Activated B cell treated with CpG ODN at 0.5 μM for 24 hours (primary cell): ENCODE measurements at regions not wholly inside any gene's neighbourhood (a gene's known extent, or its start where the extent isn't known, plus 50 kb on each side); places are given as distances from the start of the nearest gene placed in this dataset.

ENCODE experiments used
- ATAC-seq: fragments of 200-7000 bp; cut with Tn5 transposase; one replicate; pipeline ENCODE4 v1.10.0; 2021; ENCODE audit warnings: low read depth, mild to moderate bottlenecking, moderate library complexity
- CTCF ChIA-PET: fragments of 350-600 bp; sonication (Branson Sonifier 250); formaldehyde crosslinking; loops from one replicate; lab custom pipeline; 2021; ENCODE audit warnings: antibody characterized with exemption; lab: Charles Lee
- POLR2A ChIA-PET: fragments of 350-600 bp; sonication (Branson Sonifier 250); formaldehyde crosslinking; loops from one replicate; lab custom pipeline; 2021; ENCODE audit warnings: antibody characterized with exemption; lab: Charles Lee
- DNase-seq: peaks from one replicate; pipeline ENCODE4 v3.0.0; 2022
- H3K27ac Mint-ChIP-seq: one replicate; pipeline ENCODE4 v1.8.0; 2020; ENCODE audit warnings: mixed read lengths
- H3K27me3 Mint-ChIP-seq: one replicate; pipeline ENCODE4 v1.8.0; 2021; ENCODE audit warnings: mixed read lengths
- H3K36me3 Mint-ChIP-seq: one replicate; pipeline ENCODE4 v1.8.0; 2021; ENCODE audit warnings: low read depth, mixed read lengths
- H3K4me1 Mint-ChIP-seq: one replicate; pipeline ENCODE4 v1.8.0; 2021; ENCODE audit warnings: mixed read lengths
- H3K4me3 Mint-ChIP-seq: one replicate; pipeline ENCODE4 v1.8.0; 2020; ENCODE audit warnings: mild to moderate bottlenecking, mixed read lengths
- H3K9me3 Mint-ChIP-seq: one replicate; pipeline ENCODE4 v1.8.0; 2020; ENCODE audit warnings: mixed read lengths
- intact Hi-C: fragments of 100-400 bp; cut with micrococcal nuclease; formaldehyde crosslinking; loops from one replicate; pipeline ENCODE4 v1.15.1; 2024
- TF ChIP-seq, protein P1 (sequence below): fragments of 200-600 bp; IDR thresholded peaks from one replicate; pipeline ENCODE4 v1.8.0; 2022; ENCODE audit warnings: antibody characterized with exemption, mild to moderate bottlenecking

DNA sequence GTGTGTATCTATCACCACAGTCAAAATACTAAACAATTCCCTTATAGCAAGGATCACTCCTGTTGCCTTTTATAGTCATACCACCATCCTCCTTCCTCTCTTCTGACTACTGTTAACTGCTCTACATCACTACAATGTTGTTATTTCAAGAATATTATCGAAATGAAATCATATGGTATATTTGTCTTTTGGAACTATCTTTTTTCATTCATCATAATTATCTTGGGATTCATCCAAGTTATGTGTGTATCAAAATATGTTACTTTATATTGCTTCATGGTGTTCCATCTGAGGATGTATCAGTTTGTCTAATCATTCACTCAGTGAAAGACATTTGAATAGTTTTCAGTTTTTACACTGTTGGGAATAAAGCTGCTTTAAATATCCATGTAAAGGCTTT lies 1423.0 kb upstream of the PIK3C3 start:
- ATAC-seq = no peak
- Mint-ChIP-seq H3K4me3 (no peak overlapping the region), H3K36me3 (no peaks in the 10 kb centered on the region), H3K27ac (no peak overlapping the region), H3K9me3 (peaks cover 6% of the 10 kb centered on the region), H3K4me1 (no peaks in the 10 kb centered on the region), H3K27me3 (no peaks in the 10 kb centered on the region)
- TF ChIP-seq, protein P1, sequence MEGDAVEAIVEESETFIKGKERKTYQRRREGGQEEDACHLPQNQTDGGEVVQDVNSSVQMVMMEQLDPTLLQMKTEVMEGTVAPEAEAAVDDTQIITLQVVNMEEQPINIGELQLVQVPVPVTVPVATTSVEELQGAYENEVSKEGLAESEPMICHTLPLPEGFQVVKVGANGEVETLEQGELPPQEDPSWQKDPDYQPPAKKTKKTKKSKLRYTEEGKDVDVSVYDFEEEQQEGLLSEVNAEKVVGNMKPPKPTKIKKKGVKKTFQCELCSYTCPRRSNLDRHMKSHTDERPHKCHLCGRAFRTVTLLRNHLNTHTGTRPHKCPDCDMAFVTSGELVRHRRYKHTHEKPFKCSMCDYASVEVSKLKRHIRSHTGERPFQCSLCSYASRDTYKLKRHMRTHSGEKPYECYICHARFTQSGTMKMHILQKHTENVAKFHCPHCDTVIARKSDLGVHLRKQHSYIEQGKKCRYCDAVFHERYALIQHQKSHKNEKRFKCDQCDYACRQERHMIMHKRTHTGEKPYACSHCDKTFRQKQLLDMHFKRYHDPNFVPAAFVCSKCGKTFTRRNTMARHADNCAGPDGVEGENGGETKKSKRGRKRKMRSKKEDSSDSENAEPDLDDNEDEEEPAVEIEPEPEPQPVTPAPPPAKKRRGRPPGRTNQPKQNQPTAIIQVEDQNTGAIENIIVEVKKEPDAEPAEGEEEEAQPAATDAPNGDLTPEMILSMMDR = no peak
- ChIA-PET POLR2A (no interaction called here), CTCF (no interaction called here)
- intact Hi-C loops = no loop called here
- DNase-seq = no peak

DNA sequence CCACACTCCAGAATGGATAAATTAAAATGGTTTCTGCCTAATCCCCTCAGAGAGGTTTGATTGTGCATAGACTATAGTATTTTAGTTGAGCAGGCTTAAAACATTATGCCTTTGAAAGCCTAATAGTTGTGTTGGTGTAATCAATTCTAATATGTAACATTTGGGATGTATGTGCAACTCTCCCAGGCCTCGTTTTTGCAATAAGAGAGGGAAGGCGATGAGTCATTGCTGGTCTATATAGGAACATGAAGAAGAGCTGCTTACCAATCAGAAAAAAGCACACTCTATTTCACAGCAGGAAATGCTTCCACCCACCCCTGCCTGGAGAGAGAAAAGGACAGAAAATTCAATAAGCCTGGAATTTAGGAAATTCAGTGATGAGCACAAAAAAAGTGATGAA lies 1424.0 kb upstream of the PIK3C3 start:
- TF ChIP-seq, protein P1 = no peak
- Mint-ChIP-seq H3K36me3 (no peaks in the 10 kb centered on the region), H3K9me3 (peaks cover 6% of the 10 kb centered on the region), H3K27me3 (no peaks in the 10 kb centered on the region), H3K27ac (no peak overlapping the region), H3K4me3 (no peak overlapping the region), H3K4me1 (no peaks in the 10 kb centered on the region)
- ChIA-PET CTCF (no interaction called here), POLR2A (no interaction called here)
- no peak for ATAC-seq
- DNase-seq = no peak
- intact Hi-C loops = no loop called here

DNA sequence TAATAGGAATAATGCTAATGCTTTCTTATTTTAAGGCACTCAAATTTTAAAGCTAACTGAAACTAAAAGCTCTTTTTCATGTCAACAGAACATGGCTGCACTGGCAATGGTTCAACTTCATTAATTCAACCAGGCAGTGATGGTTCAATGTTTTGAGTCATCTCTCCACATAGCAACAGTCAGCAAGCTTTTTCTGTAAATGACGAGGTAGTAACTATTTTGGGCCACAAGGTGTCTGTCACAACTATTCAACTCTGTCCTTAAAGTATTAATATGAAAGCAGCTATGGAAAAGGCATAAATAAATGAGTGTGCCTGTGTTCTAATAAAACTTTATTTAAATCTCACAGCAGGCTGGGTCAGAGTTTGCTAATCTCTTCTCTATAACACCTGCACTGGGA lies 1425.6 kb upstream of the PIK3C3 start:
- DNase-seq = no peak
- TF ChIP-seq, protein P1 = no peak
- Mint-ChIP-seq H3K27me3 (no peaks in the 10 kb centered on the region), H3K4me3 (no peak overlapping the region), H3K9me3 (peaks cover 8% of the 10 kb centered on the region), H3K27ac (no peak overlapping the region), H3K36me3 (no peaks in the 10 kb centered on the region), H3K4me1 (no peaks in the 10 kb centered on the region)
- ChIA-PET CTCF (no interaction called here), POLR2A (no interaction called here)
- intact Hi-C loops = no loop called here
- no peak for ATAC-seq

DNA sequence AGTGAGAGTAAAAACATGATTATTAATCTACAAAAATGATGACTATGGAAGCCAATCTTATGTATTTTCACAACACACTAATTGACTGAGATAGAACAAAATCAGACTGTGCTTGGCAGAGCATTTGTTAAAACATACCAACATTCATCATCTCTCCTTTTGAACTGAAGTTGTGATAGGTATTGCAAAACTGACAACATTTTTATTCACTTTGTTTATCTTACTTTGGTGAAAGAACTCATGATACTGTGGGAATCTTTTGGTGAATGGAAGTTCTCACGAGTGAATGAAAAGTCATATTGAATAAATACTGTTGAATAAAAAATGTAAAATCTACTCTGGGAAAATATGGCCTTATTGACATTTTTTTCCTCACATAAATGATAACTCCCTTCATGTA lies 1430.2 kb upstream of the PIK3C3 start:
- Mint-ChIP-seq H3K27me3 (no peaks in the 10 kb centered on the region), H3K9me3 (peaks cover 14% of the 10 kb centered on the region), H3K4me1 (no peaks in the 10 kb centered on the region), H3K36me3 (no peaks in the 10 kb centered on the region), H3K4me3 (no peak overlapping the region), H3K27ac (no peak overlapping the region)
- TF ChIP-seq, protein P1 = no peak
- POLR2A ChIA-PET = no interaction called here
- intact Hi-C loops = no loop called here
- ATAC-seq (no peak), DNase-seq (no peak)
- CTCF ChIA-PET = no interaction called here

DNA sequence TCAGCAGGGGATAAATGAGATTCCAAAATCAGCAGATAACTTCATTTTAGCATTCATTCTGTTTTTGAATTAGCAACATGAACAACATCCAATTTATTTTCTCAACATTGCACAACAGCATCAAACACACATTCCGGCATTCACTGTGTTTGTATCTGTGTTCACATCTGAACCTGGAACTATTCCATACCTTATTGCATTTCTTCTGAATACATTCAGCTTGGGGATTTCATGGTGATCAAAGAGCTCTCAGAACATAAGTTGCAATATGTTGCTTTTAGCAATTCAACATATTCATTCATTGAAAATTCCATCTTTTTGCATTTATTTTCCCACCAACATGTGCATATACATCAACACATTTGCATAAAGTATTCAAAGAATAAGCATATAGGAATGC lies 1431.7 kb upstream of the PIK3C3 start:
- no peaks in the 10 kb centered on the region for H3K4me1 Mint-ChIP-seq
- TF ChIP-seq, protein P1 = no peak
- H3K4me3 Mint-ChIP-seq = no peak overlapping the region
- intact Hi-C loops = no loop called here
- ATAC-seq (no peak), DNase-seq (no peak)
- ChIA-PET CTCF (no interaction called here), POLR2A (no interaction called here)
- H3K27me3 Mint-ChIP-seq = no peaks in the 10 kb centered on the region
- peaks cover 10% of the 10 kb centered on the region for H3K9me3 Mint-ChIP-seq
- no peaks in the 10 kb centered on the region for H3K36me3 Mint-ChIP-seq
- H3K27ac Mint-ChIP-seq = no peak overlapping the region
